ENCODE measurements at regions not wholly inside any gene's neighbourhood (a gene's known extent, or its start where the extent isn't known, plus 50 kb on each side); places are given as distances from the start of the nearest gene placed in this dataset.

GRCh38 chr12:66962290-66962689, 283.4 kb upstream of the GRIP1 start:
- H3K4me1 ChIP-seq (ENCODE audit: control insufficient read depth, insufficient read depth, low read length) = peaks cover 21% of the 10 kb centered on the region
- Mint-ChIP-seq H3K9me3 (no peaks in the 10 kb centered on the region), H3K27ac (peak overlapping the region; percentile 75 to 80), H3K36me3 (no peaks in the 10 kb centered on the region), H3K27me3 (ENCODE audit: low read depth in 2 of 2) (no peaks in the 10 kb centered on the region), H3K4me1 (peaks cover 34 to 35% of the 10 kb centered on the region in 2 donors), H3K4me3 (peak overlapping the region; percentile 17)
- 60% methylated on average over 8 of the region's 9 CpGs for WGBS (ENCODE audit: insufficient coverage)
- TF ChIP-seq, protein P1, sequence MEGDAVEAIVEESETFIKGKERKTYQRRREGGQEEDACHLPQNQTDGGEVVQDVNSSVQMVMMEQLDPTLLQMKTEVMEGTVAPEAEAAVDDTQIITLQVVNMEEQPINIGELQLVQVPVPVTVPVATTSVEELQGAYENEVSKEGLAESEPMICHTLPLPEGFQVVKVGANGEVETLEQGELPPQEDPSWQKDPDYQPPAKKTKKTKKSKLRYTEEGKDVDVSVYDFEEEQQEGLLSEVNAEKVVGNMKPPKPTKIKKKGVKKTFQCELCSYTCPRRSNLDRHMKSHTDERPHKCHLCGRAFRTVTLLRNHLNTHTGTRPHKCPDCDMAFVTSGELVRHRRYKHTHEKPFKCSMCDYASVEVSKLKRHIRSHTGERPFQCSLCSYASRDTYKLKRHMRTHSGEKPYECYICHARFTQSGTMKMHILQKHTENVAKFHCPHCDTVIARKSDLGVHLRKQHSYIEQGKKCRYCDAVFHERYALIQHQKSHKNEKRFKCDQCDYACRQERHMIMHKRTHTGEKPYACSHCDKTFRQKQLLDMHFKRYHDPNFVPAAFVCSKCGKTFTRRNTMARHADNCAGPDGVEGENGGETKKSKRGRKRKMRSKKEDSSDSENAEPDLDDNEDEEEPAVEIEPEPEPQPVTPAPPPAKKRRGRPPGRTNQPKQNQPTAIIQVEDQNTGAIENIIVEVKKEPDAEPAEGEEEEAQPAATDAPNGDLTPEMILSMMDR (IDR thresholded peaks at IDR 0.05) = no peak
- peak; percentile 46 to 62 (median 59) for ATAC-seq
- H3K36me3 ChIP-seq (ENCODE audit: control insufficient read depth, insufficient read depth, low read length) = no peaks in the 10 kb centered on the region
- H3K4me3 ChIP-seq (ENCODE audit: low read length) = no peak overlapping the region
- no peaks in the 10 kb centered on the region for H3K27me3 ChIP-seq (ENCODE audit: control insufficient read depth, insufficient read depth, low read length)
- intact Hi-C loops (cut with micrococcal nuclease) = no loop called here
- H3K27ac ChIP-seq (ENCODE audit: low read length) = peak overlapping the region; percentile 22
- DNase-seq = peak in 1 of 2 donors; percentile 7
- no peaks in the 10 kb centered on the region for H3K9me3 ChIP-seq (ENCODE audit: control insufficient read depth, insufficient read depth, low read length)

GRCh38 chr12:66963901-66964300, 285.0 kb upstream of the GRIP1 start:
- TF ChIP-seq, protein P1 (IDR thresholded peaks at IDR 0.05) = no peak
- Mint-ChIP-seq H3K27ac (peak overlapping the region; percentile 86 to 90), H3K27me3 (ENCODE audit: low read depth in 2 of 2) (no peaks in the 10 kb centered on the region), H3K4me1 (peaks cover 34 to 35% of the 10 kb centered on the region in 2 donors), H3K9me3 (no peaks in the 10 kb centered on the region), H3K36me3 (no peaks in the 10 kb centered on the region), H3K4me3 (no peak overlapping the region)
- DNase-seq (no peak), ATAC-seq (no peak)
- H3K4me3 ChIP-seq (ENCODE audit: low read length) = no peak overlapping the region
- 97% methylated on average over 4 of the region's 4 CpGs for WGBS (ENCODE audit: insufficient coverage)
- no peak overlapping the region for H3K27ac ChIP-seq (ENCODE audit: low read length)
- intact Hi-C loops (cut with micrococcal nuclease) = no loop called here
- H3K9me3 ChIP-seq (ENCODE audit: control insufficient read depth, insufficient read depth, low read length) = no peaks in the 10 kb centered on the region
- H3K27me3 ChIP-seq (ENCODE audit: control insufficient read depth, insufficient read depth, low read length) = no peaks in the 10 kb centered on the region
- no peaks in the 10 kb centered on the region for H3K36me3 ChIP-seq (ENCODE audit: control insufficient read depth, insufficient read depth, low read length)
- peaks cover 21% of the 10 kb centered on the region for H3K4me1 ChIP-seq (ENCODE audit: control insufficient read depth, insufficient read depth, low read length)

- Histone ChIP-seq H3K36me3 (ENCODE audit: control insufficient read depth, insufficient read depth, low read length) (no peaks in the 10 kb centered on the region), H3K4me1 (ENCODE audit: control insufficient read depth, insufficient read depth, low read length) (peaks cover 21% of the 10 kb centered on the region), H3K27ac (ENCODE audit: low read length) (peak overlapping the region; percentile 51), H3K9me3 (ENCODE audit: control insufficient read depth, insufficient read depth, low read length) (no peaks in the 10 kb centered on the region), H3K4me3 (ENCODE audit: low read length) (no peak overlapping the region), H3K27me3 (ENCODE audit: control insufficient read depth, insufficient read depth, low read length) (no peaks in the 10 kb centered on the region)
- intact Hi-C loops (cut with micrococcal nuclease) = no loop called here
- TF ChIP-seq, protein P1 (IDR thresholded peaks at IDR 0.05) = no peak
- Mint-ChIP-seq H3K36me3 (no peaks in the 10 kb centered on the region), H3K27ac (peak overlapping the region; percentile 86 to 90), H3K4me1 (peaks cover 34 to 35% of the 10 kb centered on the region in 2 donors), H3K9me3 (no peaks in the 10 kb centered on the region), H3K27me3 (ENCODE audit: low read depth in 2 of 2) (no peaks in the 10 kb centered on the region), H3K4me3 (peak overlapping the region; percentile 64)
- DNase-seq = peak; percentile 17 to 86
- peak; percentile 87 to 92 (median 89) for ATAC-seq
- 0% methylated on average over 1 of the region's 2 CpGs for WGBS (ENCODE audit: insufficient coverage)
Observed at GRCh38 chr12:66964629-66965028, 285.8 kb upstream of the GRIP1 start.

- DNase-seq = peak in 1 of 2 donors; percentile 27
- H3K27ac ChIP-seq (ENCODE audit: low read length) = no peak overlapping the region
- H3K4me3 Mint-ChIP-seq = peak overlapping the region; percentile 36
- no peaks in the 10 kb centered on the region for H3K27me3 ChIP-seq (ENCODE audit: control insufficient read depth, insufficient read depth, low read length)
- peak overlapping the region in 1 of 2 donors; percentile 86 for H3K27ac Mint-ChIP-seq
- H3K9me3 ChIP-seq (ENCODE audit: control insufficient read depth, insufficient read depth, low read length) = no peaks in the 10 kb centered on the region
- peaks cover 21% of the 10 kb centered on the region for H3K4me1 ChIP-seq (ENCODE audit: control insufficient read depth, insufficient read depth, low read length)
- H3K4me1 Mint-ChIP-seq = peaks cover 34 to 35% of the 10 kb centered on the region in 2 donors
- H3K27me3 Mint-ChIP-seq (ENCODE audit: low read depth in 2 of 2) = no peaks in the 10 kb centered on the region
- H3K36me3 ChIP-seq (ENCODE audit: control insufficient read depth, insufficient read depth, low read length) = no peaks in the 10 kb centered on the region
- TF ChIP-seq, protein P1 (IDR thresholded peaks at IDR 0.05) = no peak
- WGBS (ENCODE audit: insufficient coverage) = 100% methylated on average over 1 of the region's 1 CpG
- no peak overlapping the region for H3K4me3 ChIP-seq (ENCODE audit: low read length)
- ATAC-seq = no peak
- no peaks in the 10 kb centered on the region for H3K9me3 Mint-ChIP-seq
- intact Hi-C loops (cut with micrococcal nuclease) = no loop called here
- no peaks in the 10 kb centered on the region for H3K36me3 Mint-ChIP-seq
Observed at GRCh38 chr12:66965621-66966020, 286.7 kb upstream of the GRIP1 start.
